DOHH2 (cell line): ENCODE measurements at regions not wholly inside any gene's neighbourhood (a gene's known extent, or its start where the extent isn't known, plus 50 kb on each side); places are given as distances from the start of the nearest gene placed in this dataset.

Source experiments
- EZH2phosphoT487 ChIP-seq: fragments of 200-600 bp; sonication (generic); IDR thresholded peaks from 2 replicates; pipeline ENCODE4 v1.6.1; 2017; ENCODE audit warnings: borderline replicate concordance, mild to moderate bottlenecking, antibody characterized with exemption, low read length, moderate library complexity, mixed read lengths
- TF ChIP-seq, protein P1 (sequence below): fragments of 200-600 bp; sonication (generic); IDR thresholded peaks from one replicate; pipeline ENCODE4 v1.5.1; 2014; ENCODE audit warnings: antibody characterized with exemption, mild to moderate bottlenecking, low read depth, low read length; ENCODE audit not compliant: poor library complexity, severe bottlenecking

DNA sequence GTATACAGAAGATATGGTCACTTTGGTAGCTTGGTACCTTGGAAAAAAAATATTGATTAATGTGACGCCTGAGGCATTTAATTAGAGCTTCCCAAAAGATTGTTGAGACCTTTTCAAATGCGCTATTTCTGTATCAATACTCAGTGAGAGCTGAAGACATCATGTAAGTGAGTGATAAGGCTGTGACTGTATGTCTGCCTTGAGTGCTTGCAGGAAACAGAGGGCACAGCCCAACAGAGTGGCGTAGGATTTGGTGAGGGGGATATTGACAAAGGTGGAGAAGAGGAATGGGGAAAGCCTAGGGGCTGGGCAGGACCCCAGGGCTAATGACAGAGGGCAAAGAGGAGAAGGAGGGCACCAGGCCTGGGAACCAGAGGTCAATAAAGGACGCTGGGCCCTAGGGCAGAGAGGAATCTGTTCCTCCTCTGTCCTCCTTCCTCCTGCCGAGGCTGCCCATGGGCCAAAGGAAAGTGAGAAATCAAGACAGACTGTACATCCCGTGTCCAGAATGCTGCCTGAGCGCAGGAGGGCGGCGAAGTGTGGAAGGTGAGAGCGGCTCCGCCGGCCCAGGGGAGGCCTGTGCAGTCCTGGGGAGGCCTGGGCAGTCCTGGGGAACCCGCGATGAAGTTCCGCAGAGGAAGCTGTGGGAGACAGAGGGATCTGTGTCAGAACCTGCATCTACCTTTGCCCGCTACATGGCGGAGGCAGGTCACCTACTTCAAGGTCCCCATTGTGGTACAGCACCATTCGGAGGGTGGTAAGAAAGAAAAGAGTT lies 228.6 kb upstream of the PIEZO2 start:
- no peak for TF ChIP-seq EZH2phosphoT487
- TF ChIP-seq, protein P1, sequence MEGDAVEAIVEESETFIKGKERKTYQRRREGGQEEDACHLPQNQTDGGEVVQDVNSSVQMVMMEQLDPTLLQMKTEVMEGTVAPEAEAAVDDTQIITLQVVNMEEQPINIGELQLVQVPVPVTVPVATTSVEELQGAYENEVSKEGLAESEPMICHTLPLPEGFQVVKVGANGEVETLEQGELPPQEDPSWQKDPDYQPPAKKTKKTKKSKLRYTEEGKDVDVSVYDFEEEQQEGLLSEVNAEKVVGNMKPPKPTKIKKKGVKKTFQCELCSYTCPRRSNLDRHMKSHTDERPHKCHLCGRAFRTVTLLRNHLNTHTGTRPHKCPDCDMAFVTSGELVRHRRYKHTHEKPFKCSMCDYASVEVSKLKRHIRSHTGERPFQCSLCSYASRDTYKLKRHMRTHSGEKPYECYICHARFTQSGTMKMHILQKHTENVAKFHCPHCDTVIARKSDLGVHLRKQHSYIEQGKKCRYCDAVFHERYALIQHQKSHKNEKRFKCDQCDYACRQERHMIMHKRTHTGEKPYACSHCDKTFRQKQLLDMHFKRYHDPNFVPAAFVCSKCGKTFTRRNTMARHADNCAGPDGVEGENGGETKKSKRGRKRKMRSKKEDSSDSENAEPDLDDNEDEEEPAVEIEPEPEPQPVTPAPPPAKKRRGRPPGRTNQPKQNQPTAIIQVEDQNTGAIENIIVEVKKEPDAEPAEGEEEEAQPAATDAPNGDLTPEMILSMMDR = no peak
